HG02642 (cell line): ENCODE measurements at regions not wholly inside any gene's neighbourhood (a gene's known extent, or its start where the extent isn't known, plus 50 kb on each side); places are given as distances from the start of the nearest gene placed in this dataset.
"Not testable (repeated sequence)": the region's sequence is repeated elsewhere in the genome, so short reads cannot be mapped to it uniquely, and the experiment has no call there.

Experiments used
- ATAC-seq: cut with Tn5 transposase; IDR thresholded peaks from one replicate; pipeline ENCODE4 v1.9.1; 2021; ENCODE audit warnings: mild to moderate bottlenecking; ENCODE audit not compliant: unreplicated experiment, poor library complexity

DNA sequence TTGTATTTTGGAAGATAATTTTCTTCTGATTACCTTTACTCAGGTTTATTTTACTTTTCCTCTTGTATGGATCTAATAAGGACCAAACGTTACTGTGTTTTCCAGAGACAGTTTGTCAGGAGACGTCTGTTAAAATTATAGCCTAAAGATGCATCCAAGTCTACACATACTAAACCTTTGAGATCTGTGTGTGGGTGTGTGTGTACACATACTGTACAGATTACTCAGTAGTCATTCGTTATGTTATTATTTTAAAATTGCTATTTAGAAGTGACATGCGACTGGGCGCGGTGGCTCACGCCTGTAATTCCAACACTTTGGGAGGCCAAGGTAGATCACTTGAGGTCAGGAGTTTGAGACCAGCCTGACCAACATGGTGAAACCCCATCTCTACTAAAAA, 51.6 kb upstream of the CNTLN start:
- ATAC-seq = no peak

DNA sequence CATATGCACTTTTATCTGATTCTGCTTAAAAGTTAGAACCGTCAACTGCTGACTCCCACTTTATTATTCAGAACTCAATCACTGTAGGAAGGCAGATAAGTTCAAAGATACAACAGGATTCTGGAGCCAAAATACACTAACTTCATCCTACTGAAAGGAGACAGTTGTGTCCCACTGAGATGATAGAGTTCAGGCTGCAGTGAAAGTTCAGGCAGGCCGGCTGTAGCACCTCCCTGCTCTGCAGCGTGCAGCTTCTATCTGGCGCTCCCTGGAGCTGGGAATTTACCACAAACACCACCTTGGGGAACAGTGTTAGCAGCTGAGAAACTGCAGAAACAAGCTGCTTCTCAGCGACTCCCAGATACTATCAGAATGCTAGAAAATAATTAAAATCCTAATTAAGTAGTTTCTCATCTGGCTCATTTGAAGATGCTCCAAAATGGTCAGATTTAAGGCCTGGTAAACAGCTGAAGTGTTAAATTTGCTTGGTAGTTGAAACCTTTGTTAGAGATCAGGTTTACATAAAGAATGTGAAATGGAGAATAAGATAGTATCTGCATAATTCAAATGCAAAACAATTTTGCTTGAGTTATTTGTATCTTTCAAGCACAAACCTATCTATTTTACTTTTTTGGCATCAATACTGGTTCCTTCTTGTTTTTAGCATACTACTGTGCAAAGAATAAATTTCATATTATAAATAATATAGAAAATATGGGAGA, 52.3 kb upstream of the CNTLN start:
- ATAC-seq = no peak

GRCh38 chr9:17081814-17082213, 53.0 kb upstream of the CNTLN start:
- ATAC-seq = no peak

- ATAC-seq = no peak
These were observed 53.5 kb upstream of the CNTLN start for GRCh38 chr9:17081351-17081750.

- no peak for ATAC-seq
These were observed 58.9 kb upstream of the CNTLN start for GRCh38 chr9:17075758-17076485.

DNA sequence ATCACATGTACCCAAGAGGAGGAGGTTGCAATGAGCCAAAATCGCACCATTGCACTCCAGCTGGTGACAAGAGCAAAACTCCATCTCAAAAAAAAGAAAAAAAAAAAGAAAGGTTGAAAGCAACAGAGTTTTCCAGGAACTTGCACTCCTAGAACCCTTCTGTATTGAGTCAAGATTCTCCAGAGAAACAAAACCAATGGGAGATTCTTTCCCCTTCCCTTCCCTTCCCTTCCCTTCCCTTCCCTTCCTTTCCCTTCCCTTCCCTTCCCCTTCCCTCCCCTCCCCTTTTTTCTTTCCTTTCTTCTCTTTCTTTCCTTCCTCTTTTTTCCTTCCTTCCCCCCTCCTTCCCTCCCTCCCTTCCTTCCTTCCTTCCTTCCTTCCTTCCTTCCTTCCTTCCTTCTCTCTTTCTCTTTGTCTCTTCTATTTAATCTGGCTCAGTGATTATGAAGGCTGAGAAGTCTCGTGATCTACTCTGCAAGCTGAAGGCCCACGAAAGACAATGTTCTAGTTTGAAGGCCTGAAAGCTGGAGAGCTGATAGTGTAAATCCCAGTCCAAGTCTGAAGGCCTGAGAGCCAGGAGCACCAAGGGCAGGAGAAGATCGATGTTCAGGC, 59.6 kb upstream of the CNTLN start:
- no peak for ATAC-seq

- ATAC-seq = not testable (repeated sequence)
These were observed 62.3 kb upstream of the CNTLN start for GRCh38 chr9:17072563-17072962.

- no peak for ATAC-seq
These were observed 66.2 kb upstream of the CNTLN start for GRCh38 chr9:17068671-17069070.

DNA sequence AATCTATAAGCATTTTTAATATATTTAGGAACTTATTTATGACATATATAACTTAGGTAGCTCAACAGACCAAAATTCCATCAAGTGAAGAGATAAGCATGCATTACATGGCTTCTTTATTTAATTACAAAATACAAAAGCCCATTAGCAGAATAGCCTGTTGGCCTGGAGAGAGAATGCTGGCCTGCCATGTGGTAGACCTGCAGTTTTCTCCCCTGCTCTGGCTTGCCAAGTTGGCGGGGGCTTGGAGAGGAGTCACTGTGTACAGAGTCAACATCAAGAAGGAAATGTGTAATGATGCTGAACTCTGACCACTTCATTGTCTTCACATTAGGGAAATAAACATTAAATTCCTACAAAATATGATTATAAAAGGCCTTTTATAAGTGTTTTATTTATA, 69.8 kb upstream of the CNTLN start:
- no peak for ATAC-seq

- no peak for ATAC-seq
These were observed 70.3 kb upstream of the CNTLN start for GRCh38 chr9:17064558-17064957.

DNA sequence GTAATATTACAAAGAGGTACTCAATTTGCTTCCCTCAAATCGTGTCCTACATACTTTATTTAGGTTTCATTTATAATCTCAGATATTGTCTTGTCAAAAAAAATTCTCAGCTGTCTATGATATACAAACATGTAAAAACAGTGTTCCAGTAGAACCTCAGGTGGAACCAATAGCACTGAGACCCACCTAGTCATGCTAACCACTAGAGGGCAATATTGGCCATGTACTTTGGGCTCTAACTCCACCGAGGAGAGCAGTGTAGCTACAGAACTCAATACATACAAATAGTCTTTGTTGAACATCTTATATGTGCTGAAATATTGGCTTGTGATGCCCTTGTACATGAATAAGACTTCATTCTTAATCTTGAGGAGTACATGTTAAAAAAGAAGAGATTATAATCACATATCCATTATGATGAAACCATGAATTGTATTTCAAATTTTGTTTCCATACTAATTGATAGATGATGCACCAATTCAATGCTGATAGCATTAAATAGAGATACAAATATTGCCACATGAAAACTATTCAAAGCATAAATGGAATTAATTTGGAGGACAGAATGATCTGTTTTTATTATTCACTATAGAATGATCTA, 71.2 kb upstream of the CNTLN start:
- peak; percentile 92 for ATAC-seq

DNA sequence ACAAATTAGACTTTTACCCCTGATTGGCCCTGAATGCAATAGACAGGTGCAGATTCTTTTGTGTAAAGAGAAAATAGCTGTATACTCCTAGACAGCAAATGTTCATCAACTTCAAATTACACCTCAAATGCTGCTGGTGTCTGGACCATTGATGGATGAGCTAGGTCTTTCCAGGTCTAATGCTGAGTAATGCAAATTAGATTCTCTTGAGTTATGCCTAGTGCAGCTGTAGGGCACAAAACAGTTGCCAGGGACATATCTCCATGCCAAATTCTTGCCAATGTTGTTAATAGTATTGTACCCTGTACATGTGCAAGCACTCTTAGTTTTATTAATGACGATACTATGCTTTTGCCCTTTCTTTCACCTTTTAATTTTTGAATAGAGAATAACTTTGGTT, 72.3 kb upstream of the CNTLN start:
- ATAC-seq = no peak

DNA sequence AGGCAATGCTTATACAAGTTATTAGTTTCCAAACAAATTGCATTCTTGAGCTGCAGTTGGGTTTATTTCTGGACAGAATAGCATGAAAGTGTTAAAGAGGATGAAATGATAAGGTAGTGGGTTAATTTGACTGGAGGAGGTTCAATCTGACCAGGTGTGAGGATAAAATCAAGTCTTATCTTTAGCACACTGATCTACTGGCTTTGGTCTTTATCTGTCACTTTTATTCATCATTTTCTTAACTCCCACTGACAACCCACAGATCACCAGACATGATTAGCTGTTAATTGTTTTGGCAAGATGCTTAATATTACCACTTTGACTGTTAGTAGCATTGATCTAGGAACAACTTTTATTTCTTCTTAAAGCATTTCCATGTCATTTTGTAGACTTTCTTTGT, 74.4 kb upstream of the CNTLN start:
- ATAC-seq = no peak

GRCh38 chr9:17059465-17059864, 75.4 kb upstream of the CNTLN start:
- ATAC-seq = no peak

DNA sequence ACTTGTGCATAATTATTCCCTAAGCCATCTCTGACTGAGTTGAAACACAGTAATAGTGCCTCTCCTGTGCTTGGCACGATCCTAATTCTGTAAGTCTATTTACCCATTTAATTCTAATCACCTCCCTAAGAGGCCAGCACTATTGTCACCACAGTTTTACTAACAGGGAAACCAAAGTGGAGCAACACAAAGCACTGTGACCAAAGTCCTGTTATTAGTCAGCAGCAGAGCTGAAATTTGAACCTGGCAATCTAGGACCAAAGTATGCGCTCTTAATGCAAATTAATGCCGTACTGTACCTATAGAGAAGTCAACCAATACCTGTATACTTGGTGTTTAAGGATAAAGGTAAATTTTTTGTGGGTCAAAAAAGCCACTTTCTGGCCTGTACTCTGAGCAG, 77.1 kb upstream of the CNTLN start:
- no peak for ATAC-seq

DNA sequence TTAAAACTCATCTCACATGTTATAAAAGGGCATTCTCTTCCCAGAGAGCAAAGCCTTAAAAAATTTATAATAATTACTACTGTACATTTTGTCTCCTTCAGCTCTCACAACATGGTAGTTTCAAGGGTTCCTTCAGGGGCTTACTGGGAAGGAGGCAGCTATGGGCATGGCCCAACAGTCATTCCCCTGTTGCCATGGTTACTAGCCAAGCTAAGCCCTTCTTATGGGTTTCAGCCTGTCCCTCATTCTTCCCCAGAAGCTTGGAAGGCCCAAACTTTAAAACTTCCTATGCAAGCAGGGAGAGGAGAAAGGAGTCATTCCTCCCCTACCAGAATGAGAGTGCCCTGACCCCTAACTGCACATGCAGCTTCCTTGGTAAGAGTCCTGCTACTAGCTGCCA, 82.2 kb upstream of the CNTLN start:
- ATAC-seq = no peak

DNA sequence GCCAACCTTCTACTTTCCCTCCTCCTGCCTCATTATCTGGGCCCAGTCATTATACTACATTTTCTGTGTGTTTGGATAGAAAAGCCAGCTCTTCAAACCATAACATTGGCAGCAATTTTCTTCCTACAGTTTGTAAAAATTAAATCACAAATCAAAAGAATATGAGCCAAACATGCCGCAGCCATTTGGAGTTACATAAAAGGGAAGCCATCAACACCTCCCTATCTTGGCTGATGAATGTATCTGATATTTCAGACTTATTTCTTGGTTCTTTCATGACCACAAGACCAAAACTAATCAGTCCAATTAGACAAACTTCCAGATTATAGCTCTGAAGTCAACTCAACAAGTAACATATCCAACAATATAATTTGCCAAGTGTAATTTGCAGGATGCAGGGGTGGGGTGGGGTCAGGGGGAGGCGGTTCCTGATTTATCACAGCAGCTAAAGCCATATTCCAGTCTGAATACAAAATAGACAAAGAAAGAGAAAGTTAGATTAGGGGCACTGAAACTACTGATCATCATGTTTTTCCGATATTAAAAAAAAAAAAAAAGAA, 89.4 kb upstream of the CNTLN start:
- ATAC-seq = no peak

DNA sequence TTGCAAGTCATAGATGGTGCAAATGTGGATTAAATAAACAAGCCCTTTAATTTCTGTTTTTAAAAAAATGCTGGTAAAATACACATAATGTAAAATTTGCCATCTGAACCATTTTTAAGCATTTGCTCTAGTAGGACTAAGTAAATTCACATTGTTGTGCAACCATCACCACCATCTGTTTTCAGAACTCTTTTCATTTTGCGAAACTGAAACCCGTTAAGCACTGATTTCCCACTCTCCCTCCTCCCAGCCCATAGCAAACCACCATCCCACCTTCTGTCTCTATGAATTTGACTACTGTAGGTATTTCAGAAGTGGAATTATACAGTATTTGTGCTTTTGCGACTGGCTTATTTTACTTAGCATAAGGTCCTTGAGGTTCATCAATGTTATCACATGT, 103.3 kb upstream of the CNTLN start:
- no peak for ATAC-seq

DNA sequence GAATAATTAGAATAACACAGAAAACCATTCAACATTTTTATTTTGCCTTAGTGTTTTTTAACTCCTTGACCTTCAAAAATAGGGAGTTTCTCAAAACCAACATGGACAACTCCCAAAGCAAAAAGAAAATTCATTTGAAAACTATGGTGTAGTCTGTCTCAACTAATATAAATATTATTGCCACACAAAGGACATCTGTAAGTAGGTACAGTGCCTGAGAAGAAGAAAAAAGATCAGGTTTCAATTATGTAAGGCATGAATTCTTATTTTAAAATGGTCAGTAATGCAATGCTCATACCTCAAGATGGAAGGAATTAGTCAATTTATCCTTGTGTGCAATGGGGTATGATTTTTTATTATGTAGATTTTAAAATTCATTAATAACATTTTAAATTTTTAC, 109.6 kb upstream of the CNTLN start:
- no peak for ATAC-seq

GRCh38 chr9:17024129-17024528, 110.7 kb upstream of the CNTLN start:
- ATAC-seq = no peak

DNA sequence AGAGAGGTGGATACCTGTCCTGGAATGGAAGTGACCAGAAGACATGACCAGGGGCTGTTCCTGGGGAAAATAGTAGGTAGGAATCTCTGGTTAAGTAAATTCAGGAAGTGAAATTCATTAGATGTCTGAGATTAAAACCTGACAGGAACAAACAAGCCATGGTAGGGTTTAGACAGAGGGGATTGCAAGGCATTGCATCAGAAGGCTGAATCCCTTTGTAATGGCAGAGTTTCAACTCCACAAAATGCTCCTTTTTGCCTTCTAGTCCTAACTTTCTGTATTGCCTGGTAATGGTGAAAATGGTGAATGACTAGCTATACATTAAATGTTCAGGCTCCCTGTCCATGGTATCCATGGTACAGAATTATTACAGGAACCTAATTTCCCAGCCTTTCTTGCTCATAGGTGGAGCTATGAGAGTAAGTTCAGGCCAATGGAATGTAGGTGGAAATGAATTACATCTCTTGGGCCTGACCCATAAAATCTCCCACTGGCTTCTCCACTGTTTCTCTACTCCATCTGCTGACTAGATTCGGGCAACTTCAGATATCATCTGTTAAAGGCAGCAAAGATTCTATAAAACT, 113.4 kb upstream of the CNTLN start:
- no peak for ATAC-seq
